ENCODE measurements at regions not wholly inside any gene's neighbourhood (a gene's known extent, or its start where the extent isn't known, plus 50 kb on each side); places are given as distances from the start of the nearest gene placed in this dataset.

- no peak for TF ChIP-seq EP300 (IDR thresholded peaks at IDR 0.05)
- no peak for TF ChIP-seq CTCF (IDR thresholded peaks at IDR 0.05)
- no peak for TF ChIP-seq POLR2AphosphoS5 (IDR thresholded peaks at IDR 0.05)
Measured at GRCh38 chr6:112594886-112595594, 247.9 kb downstream of the RFPL4B start.
